ENCODE measurements at regions not wholly inside any gene's neighbourhood (a gene's known extent, or its start where the extent isn't known, plus 50 kb on each side); places are given as distances from the start of the nearest gene placed in this dataset.

GRCh38 chr1:229124116-229124515 is 146.8 kb upstream of the RAB4A start:
- Histone ChIP-seq H3K27me3 (replicated peaks; ENCODE audit: insufficient read depth) (no peaks in the 10 kb centered on the region), H3K4me3 (no peak overlapping the region), H3K27ac (no peak overlapping the region), H3K9me3 (no peaks in the 10 kb centered on the region), H3K4me1 (ENCODE audit: control insufficient read depth in 1 of 2, low read depth in 2 of 2) (peaks cover 14 to 37% of the 10 kb centered on the region in 2 donors), H3K36me3 (no peaks in the 10 kb centered on the region)
- DNase-seq (ENCODE audit: low spot score) (no peak), ATAC-seq (ENCODE audit: insufficient number of reproducible peaks, low FRiP score, low read depth) (no peak)
- no peak for TF ChIP-seq CTCF (IDR thresholded peaks at IDR 0.05)

GRCh38 chr1:229124520-229125124 is 146.3 kb upstream of the RAB4A start:
- no peaks in the 10 kb centered on the region for H3K36me3 ChIP-seq
- peaks cover 14 to 33% of the 10 kb centered on the region in 2 donors for H3K4me1 ChIP-seq (ENCODE audit: control insufficient read depth in 1 of 2, low read depth in 2 of 2)

GRCh38 chr1:229127301-229127700 is 143.6 kb upstream of the RAB4A start:
- no peak overlapping the region for H3K27ac ChIP-seq
- H3K36me3 ChIP-seq: no peaks in the 10 kb centered on the region
- no peaks in the 10 kb centered on the region for H3K27me3 ChIP-seq (replicated peaks; ENCODE audit: insufficient read depth)
- H3K9me3 ChIP-seq: no peaks in the 10 kb centered on the region
- no peak for ATAC-seq (ENCODE audit: insufficient number of reproducible peaks, low FRiP score, low read depth)
- no peak for TF ChIP-seq CTCF (IDR thresholded peaks at IDR 0.05)
- no peak for DNase-seq (ENCODE audit: low spot score)
- peaks cover 2 to 7% of the 10 kb centered on the region in 2 donors for H3K4me1 ChIP-seq (ENCODE audit: control insufficient read depth in 1 of 2, low read depth in 2 of 2)
- no peak overlapping the region for H3K4me3 ChIP-seq

More at GRCh38 chr1:229124520-229125124, 146.3 kb upstream of the RAB4A start:
- H3K27ac ChIP-seq: no peak overlapping the region
- DNase-seq (ENCODE audit: low spot score) (no peak), ATAC-seq (ENCODE audit: insufficient number of reproducible peaks, low FRiP score, low read depth) (no peak)
- TF ChIP-seq CTCF (IDR thresholded peaks at IDR 0.05): no peak
- H3K27me3 ChIP-seq (replicated peaks; ENCODE audit: insufficient read depth): no peaks in the 10 kb centered on the region
- H3K4me3 ChIP-seq: no peak overlapping the region
- H3K9me3 ChIP-seq: no peaks in the 10 kb centered on the region

GRCh38 chr1:229128066-229128608 is 142.8 kb upstream of the RAB4A start:
- no peak overlapping the region for H3K4me3 ChIP-seq
- H3K9me3 ChIP-seq: no peaks in the 10 kb centered on the region
- no peak overlapping the region for H3K27ac ChIP-seq
- H3K27me3 ChIP-seq (replicated peaks; ENCODE audit: insufficient read depth): no peaks in the 10 kb centered on the region
- DNase-seq (ENCODE audit: low spot score) (no peak), ATAC-seq (ENCODE audit: insufficient number of reproducible peaks, low FRiP score, low read depth) (no peak)
- no peaks in the 10 kb centered on the region for H3K36me3 ChIP-seq
- H3K4me1 ChIP-seq (ENCODE audit: control insufficient read depth in 1 of 2, low read depth in 2 of 2): no peaks in the 10 kb centered on the region
- TF ChIP-seq CTCF (IDR thresholded peaks at IDR 0.05): no peak

GRCh38 chr1:229129301-229130027 is 141.4 kb upstream of the RAB4A start:
- H3K36me3 ChIP-seq: no peaks in the 10 kb centered on the region
- TF ChIP-seq CTCF (IDR thresholded peaks at IDR 0.05): no peak
- no peak overlapping the region for H3K4me3 ChIP-seq
- ATAC-seq (ENCODE audit: insufficient number of reproducible peaks, low FRiP score, low read depth) (no peak), DNase-seq (ENCODE audit: low spot score) (no peak)
- no peaks in the 10 kb centered on the region for H3K27me3 ChIP-seq (replicated peaks; ENCODE audit: insufficient read depth)
- H3K9me3 ChIP-seq: no peaks in the 10 kb centered on the region
- no peaks in the 10 kb centered on the region for H3K4me1 ChIP-seq (ENCODE audit: control insufficient read depth in 1 of 2, low read depth in 2 of 2)
- no peak overlapping the region for H3K27ac ChIP-seq

Data from thoracic aorta (tissue), 2 donors.